ENCODE measurements at regions not wholly inside any gene's neighbourhood (a gene's known extent, or its start where the extent isn't known, plus 50 kb on each side); places are given as distances from the start of the nearest gene placed in this dataset.
"Not testable (repeated sequence)": the region's sequence is repeated elsewhere in the genome, so short reads cannot be mapped to it uniquely, and the experiment has no call there.

GRCh38 chr14:106738598-106739258 lies 1212.3 kb downstream of the TMEM121 start:
- not testable (repeated sequence) for H3K36me3 ChIP-seq (ENCODE audit: control insufficient read depth, insufficient read depth, low read length); H3K9me3 ChIP-seq (ENCODE audit: control insufficient read depth, insufficient read depth, low read depth, low read length); H3K4me3 ChIP-seq (ENCODE audit: low read depth, low read length); H3K27ac ChIP-seq (ENCODE audit: low read depth, low read length); H3K4me1 ChIP-seq (ENCODE audit: control insufficient read depth, insufficient read depth, low read length); H3K9ac ChIP-seq (ENCODE audit: low read length); H3K27me3 ChIP-seq (ENCODE audit: control insufficient read depth, insufficient read depth, low read length)

GRCh38 chr14:106741086-106741827 lies 1214.9 kb downstream of the TMEM121 start:
- not testable (repeated sequence) for H3K27me3 ChIP-seq (ENCODE audit: control insufficient read depth, insufficient read depth, low read length); H3K4me3 ChIP-seq (ENCODE audit: low read depth, low read length); H3K27ac ChIP-seq (ENCODE audit: low read depth, low read length); H3K36me3 ChIP-seq (ENCODE audit: control insufficient read depth, insufficient read depth, low read length); H3K4me1 ChIP-seq (ENCODE audit: control insufficient read depth, insufficient read depth, low read length); H3K9ac ChIP-seq (ENCODE audit: low read length); H3K9me3 ChIP-seq (ENCODE audit: control insufficient read depth, insufficient read depth, low read depth, low read length)

GRCh38 chr14:106745016-106745767 lies 1218.8 kb downstream of the TMEM121 start:
- H3K27ac ChIP-seq (ENCODE audit: low read depth, low read length); H3K27me3 ChIP-seq (ENCODE audit: control insufficient read depth, insufficient read depth, low read length); H3K4me1 ChIP-seq (ENCODE audit: control insufficient read depth, insufficient read depth, low read length); H3K4me3 ChIP-seq (ENCODE audit: low read depth, low read length); H3K9ac ChIP-seq (ENCODE audit: low read length); H3K9me3 ChIP-seq (ENCODE audit: control insufficient read depth, insufficient read depth, low read depth, low read length); H3K36me3 ChIP-seq (ENCODE audit: control insufficient read depth, insufficient read depth, low read length): not testable (repeated sequence)

- not testable (repeated sequence) for H3K27me3 ChIP-seq (ENCODE audit: control insufficient read depth, insufficient read depth, low read length); H3K9me3 ChIP-seq (ENCODE audit: control insufficient read depth, insufficient read depth, low read depth, low read length); H3K36me3 ChIP-seq (ENCODE audit: control insufficient read depth, insufficient read depth, low read length); H3K4me3 ChIP-seq (ENCODE audit: low read depth, low read length); H3K9ac ChIP-seq (ENCODE audit: low read length); H3K4me1 ChIP-seq (ENCODE audit: control insufficient read depth, insufficient read depth, low read length); H3K27ac ChIP-seq (ENCODE audit: low read depth, low read length)
Observed at GRCh38 chr14:106750089-106750488, 1223.7 kb downstream of the TMEM121 start.

- not testable (repeated sequence) for H3K27me3 ChIP-seq (ENCODE audit: control insufficient read depth, insufficient read depth, low read length)
Observed at GRCh38 chr14:106753751-106754150, 1227.4 kb downstream of the TMEM121 start.

GRCh38 chr14:106757444-106757843 lies 1231.1 kb downstream of the TMEM121 start:
- not testable (repeated sequence) for H3K4me1 ChIP-seq (ENCODE audit: control insufficient read depth, insufficient read depth, low read length); H3K27ac ChIP-seq (ENCODE audit: low read depth, low read length); H3K9ac ChIP-seq (ENCODE audit: low read length); H3K4me3 ChIP-seq (ENCODE audit: low read depth, low read length); H3K9me3 ChIP-seq (ENCODE audit: control insufficient read depth, insufficient read depth, low read depth, low read length); H3K36me3 ChIP-seq (ENCODE audit: control insufficient read depth, insufficient read depth, low read length); H3K27me3 ChIP-seq (ENCODE audit: control insufficient read depth, insufficient read depth, low read length)

More at GRCh38 chr14:106753751-106754150, 1227.4 kb downstream of the TMEM121 start:
- not testable (repeated sequence) for H3K9me3 ChIP-seq (ENCODE audit: control insufficient read depth, insufficient read depth, low read depth, low read length); H3K9ac ChIP-seq (ENCODE audit: low read length); H3K4me3 ChIP-seq (ENCODE audit: low read depth, low read length); H3K4me1 ChIP-seq (ENCODE audit: control insufficient read depth, insufficient read depth, low read length); H3K36me3 ChIP-seq (ENCODE audit: control insufficient read depth, insufficient read depth, low read length); H3K27ac ChIP-seq (ENCODE audit: low read depth, low read length)

GRCh38 chr14:106761886-106762816 lies 1235.8 kb downstream of the TMEM121 start:
- not testable (repeated sequence) for H3K27ac ChIP-seq (ENCODE audit: low read depth, low read length); H3K36me3 ChIP-seq (ENCODE audit: control insufficient read depth, insufficient read depth, low read length); H3K9me3 ChIP-seq (ENCODE audit: control insufficient read depth, insufficient read depth, low read depth, low read length); H3K9ac ChIP-seq (ENCODE audit: low read length); H3K4me1 ChIP-seq (ENCODE audit: control insufficient read depth, insufficient read depth, low read length); H3K4me3 ChIP-seq (ENCODE audit: low read depth, low read length); H3K27me3 ChIP-seq (ENCODE audit: control insufficient read depth, insufficient read depth, low read length)

GRCh38 chr14:106764968-106765369 lies 1238.6 kb downstream of the TMEM121 start:
- H3K36me3 ChIP-seq (ENCODE audit: control insufficient read depth, insufficient read depth, low read length); H3K9ac ChIP-seq (ENCODE audit: low read length); H3K9me3 ChIP-seq (ENCODE audit: control insufficient read depth, insufficient read depth, low read depth, low read length); H3K4me3 ChIP-seq (ENCODE audit: low read depth, low read length); H3K4me1 ChIP-seq (ENCODE audit: control insufficient read depth, insufficient read depth, low read length); H3K27me3 ChIP-seq (ENCODE audit: control insufficient read depth, insufficient read depth, low read length); H3K27ac ChIP-seq (ENCODE audit: low read depth, low read length): not testable (repeated sequence)

- Histone ChIP-seq H3K4me3 (ENCODE audit: low read depth, low read length) (no peak overlapping the region), H3K9me3 (ENCODE audit: control insufficient read depth, insufficient read depth, low read depth, low read length) (peaks cover 3% of the 10 kb centered on the region; the same call in 1 of the 2 replicates), H3K27ac (ENCODE audit: low read depth, low read length) (no peak overlapping the region), H3K36me3 (ENCODE audit: control insufficient read depth, insufficient read depth, low read length) (no peaks in the 10 kb centered on the region), H3K27me3 (ENCODE audit: control insufficient read depth, insufficient read depth, low read length) (no peaks in the 10 kb centered on the region), H3K9ac (ENCODE audit: low read length) (no peak overlapping the region), H3K4me1 (ENCODE audit: control insufficient read depth, insufficient read depth, low read length) (no peaks in the 10 kb centered on the region)
Observed at GRCh38 chr14:106766145-106766544, 1239.8 kb downstream of the TMEM121 start.

- not testable (repeated sequence) for H3K27ac ChIP-seq (ENCODE audit: low read depth, low read length); H3K9me3 ChIP-seq (ENCODE audit: control insufficient read depth, insufficient read depth, low read depth, low read length); H3K9ac ChIP-seq (ENCODE audit: low read length); H3K4me1 ChIP-seq (ENCODE audit: control insufficient read depth, insufficient read depth, low read length); H3K27me3 ChIP-seq (ENCODE audit: control insufficient read depth, insufficient read depth, low read length); H3K4me3 ChIP-seq (ENCODE audit: low read depth, low read length); H3K36me3 ChIP-seq (ENCODE audit: control insufficient read depth, insufficient read depth, low read length)
Observed at GRCh38 chr14:106766551-106767277, 1240.3 kb downstream of the TMEM121 start.

Measured in HUES6 (cell line).